Uterus (tissue), 3 donors: ENCODE measurements at regions not wholly inside any gene's neighbourhood (a gene's known extent, or its start where the extent isn't known, plus 50 kb on each side); places are given as distances from the start of the nearest gene placed in this dataset.

ENCODE experiments used
- DNase-seq, 2 donors: peaks; one replicate each; pipeline ENCODE4 v3.0.0-alpha.2; 2019 to 2020
- H3K27ac ChIP-seq, 2 donors: fragments of 200-600 bp; sonication (generic); 1 replicate in 1 of 2; 2 replicates in 1 of 2; pipeline ENCODE4 v1.5.1; 2016 to 2018
- H3K27me3 ChIP-seq, 2 donors: fragments of 200-600 bp; sonication (generic); one replicate each; pipeline ENCODE4 v1.5.1; 2018 to 2019; ENCODE audit warnings: control low read depth in 1 of 2
- H3K36me3 ChIP-seq, 2 donors: fragments of 200-600 bp; sonication (generic); one replicate each; pipeline ENCODE4 v1.5.1; 2019; ENCODE audit warnings: control low read depth in 1 of 2
- H3K4me1 ChIP-seq, 2 donors: fragments of 200-600 bp; sonication (generic); one replicate each; pipeline ENCODE4 v1.5.1; 2018 to 2019; ENCODE audit warnings: control low read depth in 1 of 2
- H3K4me3 ChIP-seq, 2 donors: fragments of 200-600 bp; sonication (generic); 1 replicate in 1 of 2; 2 replicates in 1 of 2; pipeline ENCODE4 v1.5.1; 2018 to 2019; ENCODE audit warnings: mild to moderate bottlenecking in 1 of 2
- H3K9me3 ChIP-seq, 2 donors: fragments of 200-600 bp; sonication (generic); one replicate each; pipeline ENCODE4 v1.5.1; 2019; ENCODE audit warnings: control low read depth in 1 of 2
- CTCF ChIP-seq, 4 experiments: fragments of 200-600 bp in 2 of 4; fragments of 450-650 bp in 2 of 4; sonication (generic) in 2 of 4; IDR thresholded peaks; one replicate each; pipeline ENCODE4 v1.5.1; 2016 to 2019; ENCODE audit warnings: antibody characterized with exemption in 4 of 4, mild to moderate bottlenecking in 2 of 4, moderate library complexity in 1 of 4
- POLR2A ChIP-seq, 2 donors: fragments of 450-650 bp; IDR thresholded peaks; one replicate each; pipeline ENCODE4 v1.6.1; 2016; ENCODE audit warnings: antibody characterized with exemption in 2 of 2, mild to moderate bottlenecking in 1 of 2, moderate library complexity in 1 of 2
- intact Hi-C: fragments of 100-400 bp; cut with DNase I; formaldehyde crosslinking; loops from one replicate; pipeline ENCODE4 v1.15.1; 2023; ENCODE audit warnings: low total_unique reads
- donor health status: DM: yes; HTN: yes; CAD: no.

GRCh38 chr20:40894237-40894630 lies 134.4 kb upstream of the TOP1 start:
- DNase-seq, result no peak
- Histone ChIP-seq H3K36me3 (no peaks in the 10 kb centered on the region), H3K9me3 (no peaks in the 10 kb centered on the region), H3K27ac (no peak overlapping the region), H3K27me3 (no peaks in the 10 kb centered on the region), H3K4me3 (no peak overlapping the region), H3K4me1 (no peaks in the 10 kb centered on the region)
- TF ChIP-seq CTCF (IDR thresholded peaks at IDR 0.05) (no peak), POLR2A (IDR thresholded peaks at IDR 0.05) (no peak)
- intact Hi-C loops, result no loop called here

DNA sequence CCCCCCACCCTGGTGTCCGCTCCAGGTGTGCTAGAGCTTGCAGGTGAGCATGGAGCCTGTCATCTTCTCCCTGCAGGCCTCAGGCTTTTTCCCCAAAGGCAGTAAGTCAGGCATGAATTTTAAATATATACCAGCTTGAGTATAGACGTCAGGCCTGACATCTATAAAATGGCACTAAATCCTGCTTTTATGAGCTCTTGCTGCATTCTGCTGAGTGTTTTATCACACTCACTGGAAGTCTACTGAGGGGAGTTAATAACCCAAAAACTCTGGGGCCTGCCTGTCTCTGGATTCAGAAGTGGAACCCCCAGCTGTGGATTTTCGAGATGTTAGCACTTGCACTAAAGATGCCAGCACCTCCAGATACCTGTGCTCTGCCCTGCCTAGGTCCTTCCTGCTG lies 133.4 kb upstream of the TOP1 start:
- Histone ChIP-seq H3K9me3 (no peaks in the 10 kb centered on the region), H3K4me1 (no peaks in the 10 kb centered on the region), H3K27me3 (no peaks in the 10 kb centered on the region), H3K36me3 (no peaks in the 10 kb centered on the region), H3K27ac (no peak overlapping the region), H3K4me3 (no peak overlapping the region)
- no peak for DNase-seq
- TF ChIP-seq CTCF (IDR thresholded peaks at IDR 0.05) (no peak), POLR2A (IDR thresholded peaks at IDR 0.05) (no peak)
- intact Hi-C loops, result no loop called here

GRCh38 chr20:40896814-40897700 lies 131.6 kb upstream of the TOP1 start:
- Histone ChIP-seq H3K36me3 (no peaks in the 10 kb centered on the region), H3K27ac (no peak overlapping the region), H3K9me3 (no peaks in the 10 kb centered on the region), H3K4me3 (no peak overlapping the region), H3K4me1 (no peaks in the 10 kb centered on the region), H3K27me3 (no peaks in the 10 kb centered on the region)
- intact Hi-C loops, result no loop called here
- no peak for DNase-seq
- TF ChIP-seq CTCF (IDR thresholded peaks at IDR 0.05), result no peak
- no peak for TF ChIP-seq POLR2A (IDR thresholded peaks at IDR 0.05)

DNA sequence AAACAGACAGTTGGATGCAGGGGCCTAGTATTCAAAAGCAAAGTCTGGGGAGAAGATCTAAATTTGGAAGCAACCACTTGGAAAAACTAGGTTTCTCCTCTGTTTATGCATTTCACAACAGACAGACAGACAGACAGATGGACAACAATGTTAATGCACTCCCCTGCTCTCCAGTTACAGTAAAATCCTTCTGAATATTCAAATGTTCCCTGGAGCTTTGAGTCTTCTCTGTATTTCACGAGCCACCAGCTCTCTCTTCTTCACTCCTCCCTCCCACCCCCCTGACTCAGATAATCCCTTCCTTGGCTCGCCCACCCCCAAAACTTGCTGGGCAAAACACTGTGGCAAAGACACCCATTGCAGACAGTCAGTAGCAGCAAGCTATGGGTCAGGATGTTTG lies 129.3 kb upstream of the TOP1 start:
- no peaks in the 10 kb centered on the region for H3K4me1 ChIP-seq
- intact Hi-C loops, result no loop called here
- DNase-seq, result no peak
- no peaks in the 10 kb centered on the region for H3K9me3 ChIP-seq
- TF ChIP-seq CTCF (IDR thresholded peaks at IDR 0.05) (no peak), POLR2A (IDR thresholded peaks at IDR 0.05) (no peak)
- H3K36me3 ChIP-seq, result no peaks in the 10 kb centered on the region
- H3K4me3 ChIP-seq, result no peak overlapping the region
- no peak overlapping the region for H3K27ac ChIP-seq
- no peaks in the 10 kb centered on the region for H3K27me3 ChIP-seq

GRCh38 chr20:40900666-40901215 lies 127.9 kb upstream of the TOP1 start:
- no peaks in the 10 kb centered on the region for H3K27me3 ChIP-seq
- no peaks in the 10 kb centered on the region for H3K36me3 ChIP-seq
- no peaks in the 10 kb centered on the region for H3K4me1 ChIP-seq
- DNase-seq, result no peak
- intact Hi-C loops, result no loop called here
- H3K27ac ChIP-seq, result no peak overlapping the region
- no peak for TF ChIP-seq CTCF (IDR thresholded peaks at IDR 0.05)
- TF ChIP-seq POLR2A (IDR thresholded peaks at IDR 0.05), result no peak
- no peaks in the 10 kb centered on the region for H3K9me3 ChIP-seq
- H3K4me3 ChIP-seq, result no peak overlapping the region
